Mesenchymal stem cell (in vitro differentiated cells and primary cell): ENCODE measurements at regions not wholly inside any gene's neighbourhood (a gene's known extent, or its start where the extent isn't known, plus 50 kb on each side); places are given as distances from the start of the nearest gene placed in this dataset.

Experiments used
- DNase-seq: peaks from one replicate; pipeline ENCODE4 v3.0.0-alpha.2; 2013
- H2AFZ ChIP-seq: one replicate; pipeline ENCODE4 v1.6.1; 2013; ENCODE audit warnings: low read depth, mild to moderate bottlenecking, control low read depth, inconsistent platforms, low read length, moderate library complexity
- H2AK5ac ChIP-seq: 2 replicates; pipeline ENCODE4 v1.6.1; 2013; ENCODE audit warnings: low read length, moderate library complexity, mild to moderate bottlenecking, inconsistent platforms; ENCODE audit not compliant: severe bottlenecking
- H2BK120ac ChIP-seq: one replicate; pipeline ENCODE4 v1.6.1; 2013; ENCODE audit warnings: low read depth, mild to moderate bottlenecking, inconsistent platforms, low read length, moderate library complexity
- H2BK12ac ChIP-seq, 2 experiments: one replicate each; pipeline ENCODE4 v1.6.1; 2013; ENCODE audit warnings: inconsistent platforms in 2 of 2, low read length in 2 of 2, mild to moderate bottlenecking in 2 of 2, moderate library complexity in 2 of 2, control low read depth in 1 of 2
- H2BK15ac ChIP-seq: one replicate; pipeline ENCODE4 v1.6.1; 2013; ENCODE audit warnings: mild to moderate bottlenecking, low read depth, inconsistent platforms; ENCODE audit not compliant: poor library complexity, severe bottlenecking
- H2BK5ac ChIP-seq: 2 replicates; pipeline ENCODE4 v1.6.1; 2013; ENCODE audit warnings: low read depth, mild to moderate bottlenecking, low read length, control low read depth, inconsistent platforms; ENCODE audit not compliant: poor library complexity, severe bottlenecking
- H3K14ac ChIP-seq, 2 experiments: one replicate each; pipeline ENCODE4 v1.6.1; 2013; ENCODE audit warnings: inconsistent platforms in 2 of 2, low read length in 2 of 2, control low read depth in 1 of 2, mild to moderate bottlenecking in 1 of 2, moderate library complexity in 1 of 2
- H3K18ac ChIP-seq, 2 experiments: one replicate each; pipeline ENCODE4 v1.6.1; 2013; ENCODE audit warnings: inconsistent platforms in 2 of 2, low read length in 2 of 2, control low read depth in 1 of 2, low read depth in 1 of 2, mild to moderate bottlenecking in 1 of 2
- H3K23ac ChIP-seq, 2 experiments: one replicate each; pipeline ENCODE4 v1.6.1; 2013; ENCODE audit warnings: inconsistent platforms in 2 of 2, low read length in 2 of 2, mild to moderate bottlenecking in 2 of 2, moderate library complexity in 2 of 2, control low read depth in 1 of 2
- H3K27ac ChIP-seq: 2 replicates; pipeline ENCODE4 v1.5.1; 2013; ENCODE audit warnings: mild to moderate bottlenecking, moderate library complexity, low read length, control low read depth, inconsistent platforms; ENCODE audit not compliant: poor library complexity, severe bottlenecking
- H3K27me3 ChIP-seq, 2 experiments: 2 replicates each; pipeline versions ENCODE4 v1.6.1 to v1.7.0; 2013; ENCODE audit warnings: low read length in 2 of 2, mild to moderate bottlenecking in 2 of 2, moderate library complexity in 2 of 2, control low read depth in 1 of 2, inconsistent platforms in 1 of 2; ENCODE audit not compliant: control insufficient read depth in 1 of 2, insufficient read depth in 1 of 2
- H3K36me3 ChIP-seq, 2 experiments: 2 replicates each; pipeline versions ENCODE4 v1.6.1 to v1.7.0; 2013; ENCODE audit warnings: low read length in 2 of 2, control low read depth in 1 of 2, inconsistent platforms in 1 of 2, low read depth in 1 of 2, mild to moderate bottlenecking in 1 of 2; ENCODE audit not compliant: insufficient read depth in 2 of 2, control insufficient read depth in 1 of 2
- H3K4ac ChIP-seq, 2 experiments: one replicate each; pipeline ENCODE4 v1.6.1; 2013; ENCODE audit warnings: inconsistent platforms in 2 of 2, low read length in 2 of 2, mild to moderate bottlenecking in 2 of 2, moderate library complexity in 2 of 2, control low read depth in 1 of 2, low read depth in 1 of 2
- H3K4me1 ChIP-seq: 2 replicates; pipeline ENCODE4 v1.6.1; 2013; ENCODE audit warnings: low read depth, low read length, control low read depth; ENCODE audit not compliant: control insufficient read depth, insufficient read depth
- H3K4me2 ChIP-seq: 2 replicates; pipeline ENCODE4 v1.6.1; 2013; ENCODE audit warnings: low read length, mild to moderate bottlenecking, inconsistent platforms; ENCODE audit not compliant: poor library complexity, severe bottlenecking
- H3K4me3 ChIP-seq, 2 experiments: 2 replicates each; pipeline versions ENCODE4 v1.5.1 to v1.7.0; 2013; ENCODE audit warnings: low read length in 2 of 2, mild to moderate bottlenecking in 2 of 2, control low read depth in 1 of 2, low read depth in 1 of 2; ENCODE audit not compliant: insufficient read depth in 1 of 2
- H3K79me1 ChIP-seq: replicated peaks from 2 replicates; pipeline ENCODE4 v1.6.1; 2013; ENCODE audit warnings: mild to moderate bottlenecking, control low read depth, low read length, inconsistent platforms; ENCODE audit not compliant: poor library complexity, severe bottlenecking
- H3K9ac ChIP-seq: 2 replicates; pipeline ENCODE4 v1.7.0; 2013; ENCODE audit warnings: mild to moderate bottlenecking, low read length, moderate library complexity
- H3K9me3 ChIP-seq: 2 replicates; pipeline ENCODE4 v1.7.0; 2013; ENCODE audit warnings: mild to moderate bottlenecking, low read length; ENCODE audit not compliant: control insufficient read depth
- H4K8ac ChIP-seq: one replicate; pipeline ENCODE4 v1.6.1; 2013; ENCODE audit warnings: inconsistent platforms, mild to moderate bottlenecking, low read length, moderate library complexity
- H4K91ac ChIP-seq: one replicate; pipeline ENCODE4 v1.6.1; 2013; ENCODE audit warnings: mild to moderate bottlenecking, low read length, inconsistent platforms
- WGBS: methylation state at CpG from one replicate; pipeline ENCODE4 v1.1.7; 2013; ENCODE audit warnings: mixed read lengths; 5-methylcytosine and 5-hydroxymethylcytosine counted together

DNA sequence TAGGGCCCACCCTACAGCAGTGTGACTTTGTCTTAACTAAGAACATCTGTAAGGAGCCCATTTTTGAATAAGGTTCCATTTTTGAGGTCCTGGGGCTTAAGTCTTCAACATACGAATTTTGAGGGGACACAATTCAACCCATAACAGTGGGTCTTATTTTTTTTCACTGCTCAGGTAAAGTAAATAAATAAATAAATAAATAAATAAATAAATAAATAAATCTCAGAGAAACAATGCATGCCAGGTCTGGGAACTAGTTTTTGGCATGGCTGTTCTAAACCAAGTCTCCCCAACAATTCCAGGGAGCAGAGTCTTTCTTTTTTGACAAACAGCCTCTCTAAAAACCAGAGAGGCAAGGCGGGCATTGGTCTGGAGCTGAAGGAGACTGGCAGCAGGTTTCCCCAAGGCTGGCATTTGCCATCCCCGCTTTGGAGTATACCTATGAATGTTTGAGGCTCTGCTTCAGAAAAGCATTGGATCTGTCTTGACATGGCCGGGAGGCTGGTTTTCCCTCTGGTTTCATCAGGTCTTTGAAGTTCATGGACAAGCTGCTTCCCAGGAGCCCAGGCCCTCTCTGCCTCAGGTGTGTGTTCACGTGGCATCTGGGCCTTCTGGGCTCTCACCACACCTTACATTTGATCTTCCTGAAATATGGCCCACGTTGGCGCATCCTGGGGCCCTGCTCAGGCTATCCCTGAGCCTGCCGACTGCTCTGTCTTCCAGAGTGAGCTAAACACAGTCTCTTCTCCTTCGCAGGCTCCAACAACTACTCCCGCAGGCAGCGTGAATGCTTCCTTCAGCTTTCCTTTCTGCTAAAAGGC lies 545.2 kb downstream of the BCL11B start:
- no peak overlapping the region for H3K14ac ChIP-seq
- no peak overlapping the region for H2AFZ ChIP-seq
- 76% methylated on average over 11 of the region's 11 CpGs for WGBS
- H3K23ac ChIP-seq: no peak overlapping the region
- H4K8ac ChIP-seq: no peak overlapping the region
- no peak overlapping the region for H2BK15ac ChIP-seq
- H3K79me1 ChIP-seq: no peaks in the 10 kb centered on the region
- H3K18ac ChIP-seq: no peak overlapping the region
- no peak overlapping the region for H3K4me3 ChIP-seq
- no peaks in the 10 kb centered on the region for H3K27me3 ChIP-seq
- H2AK5ac ChIP-seq: no peak overlapping the region
- no peak overlapping the region for H3K27ac ChIP-seq
- no peak overlapping the region for H2BK5ac ChIP-seq
- H3K4me1 ChIP-seq: no peaks in the 10 kb centered on the region
- H4K91ac ChIP-seq: no peak overlapping the region
- H3K9me3 ChIP-seq: peaks cover 10% of the 10 kb centered on the region
- no peak overlapping the region for H2BK12ac ChIP-seq
- H3K4me2 ChIP-seq: no peak overlapping the region
- H3K4ac ChIP-seq: no peak overlapping the region
- H2BK120ac ChIP-seq: no peak overlapping the region
- no peaks in the 10 kb centered on the region for H3K36me3 ChIP-seq
- H3K9ac ChIP-seq: no peak overlapping the region
- DNase-seq: no peak

DNA sequence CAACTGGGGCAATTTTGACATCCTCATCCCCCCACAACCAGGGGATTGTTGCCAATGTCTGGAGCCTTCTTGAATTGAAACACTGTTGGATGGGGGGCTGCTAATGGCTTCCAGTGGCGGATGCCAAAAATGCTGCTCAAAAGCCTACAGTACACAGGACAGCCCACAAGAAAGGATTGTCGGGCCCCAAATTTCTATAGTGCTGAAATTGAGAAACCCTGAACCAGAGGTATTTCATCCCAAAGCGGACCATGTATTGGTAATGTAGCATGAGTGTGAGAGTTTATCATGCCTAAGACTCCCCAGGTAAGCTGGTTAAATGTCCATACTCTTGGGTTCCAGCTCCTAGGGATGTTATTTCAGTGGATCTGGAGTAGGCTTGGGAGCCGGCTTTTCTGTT lies 544.0 kb downstream of the BCL11B start:
- no peaks in the 10 kb centered on the region for H3K36me3 ChIP-seq
- no peak overlapping the region for H2BK12ac ChIP-seq
- no peaks in the 10 kb centered on the region for H3K79me1 ChIP-seq
- no peak overlapping the region for H2BK120ac ChIP-seq
- no peak overlapping the region for H3K4me2 ChIP-seq
- no peak overlapping the region for H3K27ac ChIP-seq
- H4K8ac ChIP-seq: no peak overlapping the region
- no peak overlapping the region for H3K23ac ChIP-seq
- no peak overlapping the region for H3K9ac ChIP-seq
- H3K4ac ChIP-seq: no peak overlapping the region
- H3K18ac ChIP-seq: no peak overlapping the region
- H3K9me3 ChIP-seq: peaks cover 10% of the 10 kb centered on the region
- no peak overlapping the region for H3K14ac ChIP-seq
- DNase-seq: no peak
- H3K27me3 ChIP-seq: no peaks in the 10 kb centered on the region
- no peak overlapping the region for H4K91ac ChIP-seq
- WGBS: 86% methylated on average over 4 of the region's 4 CpGs
- H3K4me3 ChIP-seq: no peak overlapping the region
- no peaks in the 10 kb centered on the region for H3K4me1 ChIP-seq
- H2AK5ac ChIP-seq: no peak overlapping the region
- no peak overlapping the region for H2BK5ac ChIP-seq
- no peak overlapping the region for H2AFZ ChIP-seq
- no peak overlapping the region for H2BK15ac ChIP-seq

DNA sequence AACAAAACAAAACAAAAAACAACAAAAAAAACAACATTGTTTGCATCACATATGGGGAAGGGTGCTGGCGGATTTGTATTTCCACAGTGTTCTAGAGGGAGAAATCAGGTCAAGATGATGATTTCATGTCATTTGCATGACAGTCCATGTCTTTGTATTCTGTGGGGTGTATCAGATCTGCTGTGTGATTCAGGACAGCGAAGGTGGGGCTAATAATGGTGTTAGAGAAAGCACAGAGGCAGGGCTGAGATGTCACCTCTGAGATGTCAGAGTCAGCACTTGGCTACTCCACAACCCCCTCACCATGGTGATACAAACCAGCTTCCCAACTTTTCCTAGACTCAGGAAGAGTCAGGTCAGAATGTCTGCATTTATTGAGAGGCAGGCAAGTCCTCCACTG lies 543.2 kb downstream of the BCL11B start:
- H2BK120ac ChIP-seq: no peak overlapping the region
- H3K9ac ChIP-seq: no peak overlapping the region
- no peak for DNase-seq
- H3K4me1 ChIP-seq: no peaks in the 10 kb centered on the region
- no peak overlapping the region for H2BK15ac ChIP-seq
- H4K91ac ChIP-seq: no peak overlapping the region
- no peak overlapping the region for H4K8ac ChIP-seq
- H2BK5ac ChIP-seq: no peak overlapping the region
- WGBS: 57% methylated on average over 1 of the region's 2 CpGs
- H3K27ac ChIP-seq: no peak overlapping the region
- no peak overlapping the region for H3K14ac ChIP-seq
- H3K4me3 ChIP-seq: no peak overlapping the region
- no peak overlapping the region for H3K4ac ChIP-seq
- H3K23ac ChIP-seq: no peak overlapping the region
- no peaks in the 10 kb centered on the region for H3K36me3 ChIP-seq
- no peak overlapping the region for H2BK12ac ChIP-seq
- H3K18ac ChIP-seq: no peak overlapping the region
- H3K79me1 ChIP-seq: no peaks in the 10 kb centered on the region
- peaks cover 10% of the 10 kb centered on the region for H3K9me3 ChIP-seq
- H2AFZ ChIP-seq: no peak overlapping the region
- H3K4me2 ChIP-seq: no peak overlapping the region
- H2AK5ac ChIP-seq: no peak overlapping the region
- H3K27me3 ChIP-seq: no peaks in the 10 kb centered on the region

DNA sequence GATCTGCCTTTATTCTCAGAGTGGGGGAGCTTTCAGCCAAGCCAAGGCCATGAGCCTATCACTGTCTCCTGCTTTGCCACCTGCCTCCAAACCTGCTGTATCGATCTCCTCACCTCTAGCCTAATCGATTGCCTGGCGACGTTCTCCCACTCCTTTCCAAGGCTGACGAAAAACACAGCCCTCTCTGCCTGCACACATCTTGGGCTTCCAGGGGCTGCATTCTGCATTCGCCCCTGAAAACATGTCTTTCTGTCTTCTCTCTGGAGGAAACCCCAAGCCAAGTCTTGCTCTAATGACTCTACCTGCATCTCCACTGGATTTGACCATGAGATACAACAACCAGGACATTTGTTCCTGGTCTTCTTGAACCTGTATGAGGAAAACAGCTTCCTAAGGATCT lies 540.7 kb downstream of the BCL11B start:
- Histone ChIP-seq H2AFZ (no peak overlapping the region), H3K27me3 (no peaks in the 10 kb centered on the region), H2BK12ac (no peak overlapping the region), H2AK5ac (no peak overlapping the region), H3K79me1 (no peaks in the 10 kb centered on the region), H3K14ac (no peak overlapping the region), H3K4me3 (no peak overlapping the region), H3K4me2 (no peak overlapping the region), H4K91ac (no peak overlapping the region), H3K36me3 (no peaks in the 10 kb centered on the region), H3K27ac (no peak overlapping the region), H4K8ac (no peak overlapping the region), H2BK120ac (no peak overlapping the region), H3K18ac (no peak overlapping the region), H3K4ac (no peak overlapping the region), H2BK5ac (no peak overlapping the region), H3K9me3 (peaks cover 9% of the 10 kb centered on the region), H3K4me1 (no peaks in the 10 kb centered on the region), H3K9ac (no peak overlapping the region), H3K23ac (no peak overlapping the region), H2BK15ac (no peak overlapping the region)
- no peak for DNase-seq
- 83% methylated on average over 6 of the region's 6 CpGs for WGBS
